Body of pancreas (tissue), 4 donors: ENCODE measurements at regions not wholly inside any gene's neighbourhood (a gene's known extent, or its start where the extent isn't known, plus 50 kb on each side); places are given as distances from the start of the nearest gene placed in this dataset.

ENCODE experiments used
- ATAC-seq: fragments of 150-250 bp; one replicate; pipeline ENCODE4 v1.9.1; 2016
- DNase-seq, 4 donors: peaks; one replicate each; pipeline ENCODE4 v3.0.0-alpha.2; 2019
- H3K27ac ChIP-seq, 4 donors: fragments of 200-600 bp; sonication (generic); 1 replicate in 3 of 4; 2 replicates in 1 of 4; pipeline versions ENCODE4 v1.5.1 to v1.6.1; 2016 to 2019; ENCODE audit warnings: mild to moderate bottlenecking in 1 of 4, mixed read lengths in 1 of 4, moderate library complexity in 1 of 4
- H3K27me3 ChIP-seq, 2 donors: fragments of 200-600 bp; sonication (generic); one replicate each; pipeline ENCODE4 v1.6.0; 2016; ENCODE audit warnings: mild to moderate bottlenecking in 1 of 2
- H3K36me3 ChIP-seq, 2 donors: fragments of 200-600 bp; sonication (generic); replicated peaks in 1 of 2; 2 replicates each; pipeline ENCODE4 v1.5.1; 2016; ENCODE audit warnings: low read depth in 2 of 2; ENCODE audit not compliant: insufficient read depth in 1 of 2
- H3K4me1 ChIP-seq: fragments of 200-600 bp; sonication (generic); one replicate; pipeline ENCODE4 v1.6.0; 2016
- H3K4me3 ChIP-seq, 2 donors: fragments of 200-600 bp; sonication (generic); 1 replicate in 1 of 2; 2 replicates in 1 of 2; pipeline ENCODE4 v1.5.1; 2016 to 2019
- H3K9me3 ChIP-seq, 3 donors: fragments of 200-600 bp; sonication (generic); 1 replicate in 2 of 3; 2 replicates in 1 of 3; pipeline ENCODE4 v1.5.1; 2016
- POLR2A ChIP-seq, 3 donors: fragments of 450-650 bp; IDR thresholded peaks; one replicate each; pipeline ENCODE4 v1.6.1; 2016; ENCODE audit warnings: antibody characterized with exemption in 3 of 3, mild to moderate bottlenecking in 2 of 3
- WGBS, 2 donors: methylation state at CpG; one replicate each; pipeline ENCODE4 v1.1.5; 2017; 5-methylcytosine and 5-hydroxymethylcytosine counted together
- intact Hi-C: fragments of 100-400 bp; cut with DNase I; formaldehyde crosslinking; loops from one replicate; pipeline ENCODE4 v1.15.1; 2023
- TF ChIP-seq, protein P1 (sequence below), 7 experiments: fragments of 450-650 bp in 4 of 7; fragments of 200-600 bp in 3 of 7; sonication (generic) in 3 of 7; IDR thresholded peaks; one replicate each; pipeline ENCODE4 v1.5.1; 2016 to 2019; ENCODE audit warnings: antibody characterized with exemption in 7 of 7

DNA sequence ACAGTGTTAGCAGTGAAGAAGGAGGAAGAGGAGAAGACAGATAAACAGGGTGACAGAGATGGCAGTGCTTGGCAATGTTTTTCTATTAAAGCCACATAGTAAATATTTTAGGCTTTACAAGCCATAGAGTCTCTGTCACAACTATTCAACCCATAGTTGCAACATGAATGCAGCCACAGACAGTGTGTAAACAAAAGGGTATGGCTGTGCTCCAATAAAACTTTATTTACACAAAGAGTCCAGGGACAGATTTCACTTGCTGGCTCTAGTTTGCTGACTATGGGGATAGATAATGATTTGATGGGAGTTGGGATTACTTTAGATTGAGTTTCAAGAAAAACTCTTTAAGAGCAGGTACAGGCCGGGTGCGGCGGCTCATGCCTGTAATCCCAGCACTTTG, 224.8 kb upstream of the SEMA6A start:
- H3K4me1 ChIP-seq = no peaks in the 10 kb centered on the region
- H3K36me3 ChIP-seq = no peaks in the 10 kb centered on the region
- H3K27me3 ChIP-seq = no peaks in the 10 kb centered on the region
- H3K27ac ChIP-seq = no peak overlapping the region
- 86 to 98% methylated on average over 3 of the region's 3 CpGs for WGBS, 2 donors
- DNase-seq = no peak
- no peak for ATAC-seq
- no peaks in the 10 kb centered on the region for H3K9me3 ChIP-seq
- TF ChIP-seq POLR2A (IDR thresholded peaks at IDR 0.05) = no peak
- TF ChIP-seq, protein P1, sequence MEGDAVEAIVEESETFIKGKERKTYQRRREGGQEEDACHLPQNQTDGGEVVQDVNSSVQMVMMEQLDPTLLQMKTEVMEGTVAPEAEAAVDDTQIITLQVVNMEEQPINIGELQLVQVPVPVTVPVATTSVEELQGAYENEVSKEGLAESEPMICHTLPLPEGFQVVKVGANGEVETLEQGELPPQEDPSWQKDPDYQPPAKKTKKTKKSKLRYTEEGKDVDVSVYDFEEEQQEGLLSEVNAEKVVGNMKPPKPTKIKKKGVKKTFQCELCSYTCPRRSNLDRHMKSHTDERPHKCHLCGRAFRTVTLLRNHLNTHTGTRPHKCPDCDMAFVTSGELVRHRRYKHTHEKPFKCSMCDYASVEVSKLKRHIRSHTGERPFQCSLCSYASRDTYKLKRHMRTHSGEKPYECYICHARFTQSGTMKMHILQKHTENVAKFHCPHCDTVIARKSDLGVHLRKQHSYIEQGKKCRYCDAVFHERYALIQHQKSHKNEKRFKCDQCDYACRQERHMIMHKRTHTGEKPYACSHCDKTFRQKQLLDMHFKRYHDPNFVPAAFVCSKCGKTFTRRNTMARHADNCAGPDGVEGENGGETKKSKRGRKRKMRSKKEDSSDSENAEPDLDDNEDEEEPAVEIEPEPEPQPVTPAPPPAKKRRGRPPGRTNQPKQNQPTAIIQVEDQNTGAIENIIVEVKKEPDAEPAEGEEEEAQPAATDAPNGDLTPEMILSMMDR (IDR thresholded peaks at IDR 0.05) = no peak
- H3K4me3 ChIP-seq = no peak overlapping the region
- intact Hi-C loops = no loop called here

DNA sequence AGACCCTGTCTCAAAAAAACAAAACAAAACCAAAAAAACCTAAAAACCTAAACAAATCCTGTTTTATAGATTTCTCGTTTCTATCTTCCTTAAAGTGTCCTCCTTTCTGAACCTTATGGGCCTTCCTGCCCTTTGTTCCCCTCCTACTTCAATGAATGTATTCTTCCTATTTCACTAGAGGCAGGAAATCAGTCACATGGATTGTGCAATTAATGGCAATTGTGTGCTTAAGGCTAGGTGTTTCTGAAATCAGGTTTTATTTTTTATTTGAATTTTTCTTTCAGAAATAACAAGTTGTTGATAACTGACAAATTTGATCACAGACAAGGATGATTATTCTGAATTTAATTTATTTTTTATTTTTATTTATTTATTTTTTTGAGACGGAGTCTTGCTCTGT, 220.6 kb upstream of the SEMA6A start:
- no peak for DNase-seq
- intact Hi-C loops = no loop called here
- H3K27me3 ChIP-seq = no peaks in the 10 kb centered on the region
- no peak for TF ChIP-seq POLR2A (IDR thresholded peaks at IDR 0.05)
- TF ChIP-seq, protein P1 (IDR thresholded peaks at IDR 0.05) = no peak
- no peaks in the 10 kb centered on the region for H3K36me3 ChIP-seq
- H3K4me3 ChIP-seq = no peak overlapping the region
- no peak for ATAC-seq
- WGBS, 2 donors = 72 to 74% methylated on average over 2 of the region's 2 CpGs
- H3K4me1 ChIP-seq = no peaks in the 10 kb centered on the region
- H3K9me3 ChIP-seq = no peaks in the 10 kb centered on the region
- H3K27ac ChIP-seq = no peak overlapping the region

DNA sequence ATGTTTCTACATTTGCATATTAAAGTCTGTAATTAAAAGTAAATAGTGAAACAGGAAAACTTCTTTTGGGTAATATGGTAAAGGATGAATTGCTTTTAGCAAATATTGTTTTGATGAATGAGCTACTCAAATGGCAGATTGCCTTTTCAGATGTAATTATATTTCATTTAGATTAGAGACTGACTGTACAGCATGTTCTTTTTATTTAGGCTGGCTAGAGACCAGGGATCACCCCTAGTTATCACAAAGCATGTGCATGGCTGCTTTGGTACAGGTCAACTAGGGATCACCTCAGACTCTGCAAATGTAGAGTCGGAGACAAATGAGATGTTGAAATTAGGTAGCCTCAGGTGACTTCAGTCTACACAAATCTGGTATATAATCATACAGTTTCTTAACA, 214.9 kb upstream of the SEMA6A start:
- H3K4me1 ChIP-seq = no peaks in the 10 kb centered on the region
- no peak for DNase-seq
- H3K36me3 ChIP-seq = no peaks in the 10 kb centered on the region
- no peaks in the 10 kb centered on the region for H3K9me3 ChIP-seq
- no peak overlapping the region for H3K27ac ChIP-seq
- H3K27me3 ChIP-seq = no peaks in the 10 kb centered on the region
- intact Hi-C loops = no loop called here
- 82 to 83% methylated on average over 1 of the region's 1 CpG for WGBS, 2 donors
- TF ChIP-seq, protein P1 (IDR thresholded peaks at IDR 0.05) = no peak
- no peak for TF ChIP-seq POLR2A (IDR thresholded peaks at IDR 0.05)
- H3K4me3 ChIP-seq = no peak overlapping the region
- ATAC-seq = no peak

- no peak overlapping the region for H3K27ac ChIP-seq
- H3K36me3 ChIP-seq = no peaks in the 10 kb centered on the region
- 43 to 50% methylated on average over 4 of the region's 4 CpGs for WGBS, 2 donors
- no peaks in the 10 kb centered on the region for H3K27me3 ChIP-seq
- ATAC-seq (no peak), DNase-seq (no peak)
- no peaks in the 10 kb centered on the region for H3K9me3 ChIP-seq
- TF ChIP-seq POLR2A (IDR thresholded peaks at IDR 0.05) = no peak
- TF ChIP-seq, protein P1 (IDR thresholded peaks at IDR 0.05) = no peak
- no peaks in the 10 kb centered on the region for H3K4me1 ChIP-seq
- H3K4me3 ChIP-seq = no peak overlapping the region
- intact Hi-C loops = no loop called here
Measured at GRCh38 chr5:116788851-116789403, 214.3 kb upstream of the SEMA6A start.

GRCh38 chr5:116787570-116787969, 212.9 kb upstream of the SEMA6A start:
- H3K27ac ChIP-seq = no peak overlapping the region
- 77 to 81% methylated on average over 2 of the region's 2 CpGs for WGBS, 2 donors
- no peaks in the 10 kb centered on the region for H3K27me3 ChIP-seq
- TF ChIP-seq POLR2A (IDR thresholded peaks at IDR 0.05) = no peak
- TF ChIP-seq, protein P1 (IDR thresholded peaks at IDR 0.05) = no peak
- DNase-seq (no peak), ATAC-seq (no peak)
- intact Hi-C loops = no loop called here
- H3K4me1 ChIP-seq = no peaks in the 10 kb centered on the region
- no peaks in the 10 kb centered on the region for H3K36me3 ChIP-seq
- no peaks in the 10 kb centered on the region for H3K9me3 ChIP-seq
- H3K4me3 ChIP-seq = no peak overlapping the region
